ENCODE measurements at regions not wholly inside any gene's neighbourhood (a gene's known extent, or its start where the extent isn't known, plus 50 kb on each side); places are given as distances from the start of the nearest gene placed in this dataset.

GRCh38 chr6:12224251-12224650 lies 65.9 kb upstream of the EDN1 start:
- Histone ChIP-seq H3K27me3 (ENCODE audit: insufficient read depth, low read length, poor library complexity) (peaks cover 5% of the 10 kb centered on the region), H4K20me1 (ENCODE audit: insufficient read depth, low read length) (no peaks in the 10 kb centered on the region), H3K36me3 (ENCODE audit: insufficient read depth, low read length) (no peaks in the 10 kb centered on the region), H3K4me2 (ENCODE audit: insufficient read depth, low read length) (no peak overlapping the region), H3K27ac (ENCODE audit: low read length) (no peak overlapping the region), H2AFZ (ENCODE audit: low read depth, low read length) (no peak overlapping the region), H3K9me3 (ENCODE audit: insufficient read depth, low read length, severe bottlenecking) (no peaks in the 10 kb centered on the region), H3K4me3 (ENCODE audit: low read depth in 1 of 2, low read length in 2 of 2) (no peak overlapping the region), H3K4me1 (ENCODE audit: insufficient read depth, low read length) (no peaks in the 10 kb centered on the region), H3K79me2 (ENCODE audit: insufficient read depth, low read length) (no peaks in the 10 kb centered on the region), H3K9ac (ENCODE audit: low read depth, low read length) (no peak overlapping the region)
- ATAC-seq (ENCODE audit: insufficient read depth, low read depth) (no peak), DNase-seq (no peak)
- TF ChIP-seq EZH2 (IDR thresholded peaks at IDR 0.05; ENCODE audit: borderline replicate concordance, low read depth, low read length, severe bottlenecking), result no peak
- TF ChIP-seq CTCF (IDR thresholded peaks at IDR 0.05; ENCODE audit: borderline replicate concordance, extremely low read depth, low read length, poor library complexity, severe bottlenecking), result no peak

DNA sequence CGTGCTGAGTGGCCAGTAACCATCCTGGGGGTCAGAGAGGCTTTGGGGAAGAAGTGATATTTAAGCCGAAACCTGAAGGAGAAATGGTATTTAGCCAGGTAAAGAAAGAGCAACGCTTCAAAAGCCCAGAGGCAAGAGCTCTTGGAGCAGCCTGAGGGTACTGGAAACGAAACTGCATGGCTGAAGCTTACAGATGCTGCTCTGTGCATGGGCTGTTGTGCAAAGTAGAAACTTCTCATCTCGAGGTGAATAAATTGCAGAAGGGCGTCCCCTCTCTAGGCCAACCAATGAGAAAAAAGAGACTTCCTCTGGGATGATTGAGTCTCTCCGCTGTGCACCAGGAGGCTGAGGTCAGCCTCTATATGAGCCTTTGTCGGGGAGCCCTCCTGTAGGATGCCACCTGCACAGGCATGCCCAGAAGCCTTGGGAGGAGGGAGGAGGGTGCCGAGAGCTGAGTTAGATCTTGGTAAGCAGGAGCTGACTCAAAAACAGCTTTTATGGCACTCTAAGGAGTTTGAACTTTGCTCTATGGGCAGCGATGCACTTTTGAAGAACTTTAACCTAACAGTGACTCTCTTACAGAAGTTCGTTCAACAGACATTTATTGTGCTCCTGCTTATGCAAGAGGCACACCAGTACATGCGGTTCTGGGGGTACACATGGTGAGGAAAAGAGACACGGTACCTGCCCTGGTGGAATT lies 61.6 kb upstream of the EDN1 start:
- TF ChIP-seq EZH2 (IDR thresholded peaks at IDR 0.05; ENCODE audit: borderline replicate concordance, low read depth, low read length, severe bottlenecking) (no peak), CTCF (IDR thresholded peaks at IDR 0.05; ENCODE audit: borderline replicate concordance, extremely low read depth, low read length, poor library complexity, severe bottlenecking) (no peak)
- H3K9ac ChIP-seq (ENCODE audit: low read depth, low read length), result no peak overlapping the region
- H4K20me1 ChIP-seq (ENCODE audit: insufficient read depth, low read length), result no peaks in the 10 kb centered on the region
- no peak overlapping the region for H3K27ac ChIP-seq (ENCODE audit: low read length)
- no peaks in the 10 kb centered on the region for H3K4me1 ChIP-seq (ENCODE audit: insufficient read depth, low read length)
- no peak overlapping the region for H3K4me3 ChIP-seq (ENCODE audit: low read depth in 1 of 2, low read length in 2 of 2)
- DNase-seq (no peak), ATAC-seq (ENCODE audit: insufficient read depth, low read depth) (no peak)
- peaks cover 3% of the 10 kb centered on the region for H3K27me3 ChIP-seq (ENCODE audit: insufficient read depth, low read length, poor library complexity)
- H3K9me3 ChIP-seq (ENCODE audit: insufficient read depth, low read length, severe bottlenecking), result no peaks in the 10 kb centered on the region
- H3K79me2 ChIP-seq (ENCODE audit: insufficient read depth, low read length), result no peaks in the 10 kb centered on the region
- no peaks in the 10 kb centered on the region for H3K36me3 ChIP-seq (ENCODE audit: insufficient read depth, low read length)
- H2AFZ ChIP-seq (ENCODE audit: low read depth, low read length), result no peak overlapping the region
- H3K4me2 ChIP-seq (ENCODE audit: insufficient read depth, low read length), result no peak overlapping the region

DNA sequence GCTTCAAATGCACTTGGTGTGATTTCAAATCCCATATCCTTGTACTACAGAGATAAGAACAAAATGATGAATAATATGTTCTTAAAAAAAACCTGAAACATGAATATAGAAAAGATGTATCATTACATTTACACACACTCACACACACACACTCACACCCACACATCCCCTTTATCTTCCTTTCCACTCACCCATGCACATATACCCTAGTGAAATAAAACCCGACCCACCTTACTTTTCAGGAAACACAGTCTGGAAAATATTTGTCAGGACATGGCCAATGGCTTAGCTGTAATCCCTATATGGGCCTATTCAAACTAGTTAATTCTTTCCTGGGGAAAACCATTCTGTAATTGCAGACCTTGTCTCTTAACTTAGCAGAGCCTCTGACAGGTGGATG lies 60.8 kb upstream of the EDN1 start:
- ATAC-seq (ENCODE audit: insufficient read depth, low read depth) (no peak), DNase-seq (no peak)
- Histone ChIP-seq H3K4me1 (ENCODE audit: insufficient read depth, low read length) (no peaks in the 10 kb centered on the region), H3K4me3 (ENCODE audit: low read depth in 1 of 2, low read length in 2 of 2) (no peak overlapping the region), H3K4me2 (ENCODE audit: insufficient read depth, low read length) (no peak overlapping the region), H3K27ac (ENCODE audit: low read length) (no peak overlapping the region), H4K20me1 (ENCODE audit: insufficient read depth, low read length) (no peaks in the 10 kb centered on the region), H3K9ac (ENCODE audit: low read depth, low read length) (no peak overlapping the region), H3K27me3 (ENCODE audit: insufficient read depth, low read length, poor library complexity) (peaks cover 3% of the 10 kb centered on the region), H3K79me2 (ENCODE audit: insufficient read depth, low read length) (no peaks in the 10 kb centered on the region), H2AFZ (ENCODE audit: low read depth, low read length) (no peak overlapping the region), H3K9me3 (ENCODE audit: insufficient read depth, low read length, severe bottlenecking) (no peaks in the 10 kb centered on the region), H3K36me3 (ENCODE audit: insufficient read depth, low read length) (no peaks in the 10 kb centered on the region)
- TF ChIP-seq CTCF (IDR thresholded peaks at IDR 0.05; ENCODE audit: borderline replicate concordance, extremely low read depth, low read length, poor library complexity, severe bottlenecking), result no peak
